ENCODE measurements at regions not wholly inside any gene's neighbourhood (a gene's known extent, or its start where the extent isn't known, plus 50 kb on each side); places are given as distances from the start of the nearest gene placed in this dataset.

GRCh38 chr6:170201361-170201760 is 89.5 kb downstream of the DLL1 start:
- no peak for DNase-seq (ENCODE audit: low spot score)

More at GRCh38 chr6:170201361-170201760, 89.5 kb downstream of the DLL1 start:
- ChIA-PET POLR2A (no interaction called here), CTCF (no interaction called here)
- Mint-ChIP-seq H3K9me3 (peaks cover 42% of the 10 kb centered on the region), H3K36me3 (peaks cover 6% of the 10 kb centered on the region; the same call in 1 of the 2 replicates), H3K4me1 (no peaks in the 10 kb centered on the region), H3K27me3 (ENCODE audit: low read depth) (peaks cover 3% of the 10 kb centered on the region; the same call in 1 of the 2 replicates), H3K27ac (no peak overlapping the region), H3K4me3 (no peak overlapping the region)
- no peak for TF ChIP-seq FOXJ3 (CRISPR knock-in tag; IDR thresholded peaks at IDR 0.05; ENCODE audit: borderline replicate concordance)
- no peak for TF ChIP-seq NR2C2 (CRISPR knock-in tag; IDR thresholded peaks at IDR 0.05)
- no peak for TF ChIP-seq CREM (CRISPR knock-in tag; IDR thresholded peaks at IDR 0.05)
- no peak for TF ChIP-seq E2F4 (CRISPR knock-in tag; IDR thresholded peaks at IDR 0.05; ENCODE audit: borderline replicate concordance, low read depth)
- no peak for TF ChIP-seq PREB (CRISPR knock-in tag; IDR thresholded peaks at IDR 0.05; ENCODE audit: borderline replicate concordance)
- no peak for TF ChIP-seq JUN (CRISPR knock-in tag; IDR thresholded peaks at IDR 0.05)
- no peak for TF ChIP-seq USF1 (CRISPR knock-in tag; IDR thresholded peaks at IDR 0.05)
- TF ChIP-seq MAX (CRISPR knock-in tag; IDR thresholded peaks at IDR 0.05): no peak
- TF ChIP-seq ZNF263 (CRISPR knock-in tag; IDR thresholded peaks at IDR 0.05; ENCODE audit: low read depth): no peak
- TF ChIP-seq ZNF396 (CRISPR knock-in tag; IDR thresholded peaks at IDR 0.05; ENCODE audit: borderline replicate concordance): no peak
- TF ChIP-seq JAZF1 (CRISPR knock-in tag; IDR thresholded peaks at IDR 0.05): no peak
- TF ChIP-seq ZNF532 (CRISPR knock-in tag; IDR thresholded peaks at IDR 0.05; ENCODE audit: borderline replicate concordance): no peak
- TF ChIP-seq TCF7 (CRISPR knock-in tag; IDR thresholded peaks at IDR 0.05; ENCODE audit: low read depth): no peak
- TF ChIP-seq KAT7 (CRISPR knock-in tag; IDR thresholded peaks at IDR 0.05; ENCODE audit: borderline replicate concordance): no peak
- TF ChIP-seq RORB (CRISPR knock-in tag; IDR thresholded peaks at IDR 0.05): no peak
- no peak for TF ChIP-seq HMGXB4 (CRISPR knock-in tag; IDR thresholded peaks at IDR 0.05)
- no peak for ATAC-seq

Measured in WTC11 (cell line).